AG09319 (cell line): ENCODE measurements at regions not wholly inside any gene's neighbourhood (a gene's known extent, or its start where the extent isn't known, plus 50 kb on each side); places are given as distances from the start of the nearest gene placed in this dataset.

Experiments
- DNase-seq: peaks from one replicate; pipeline ENCODE4 v3.0.0-alpha.2; 2010; ENCODE audit warnings: low read depth; ENCODE audit errors: extremely low read depth
- TF ChIP-seq, protein P1 (sequence below): IDR thresholded peaks from 2 replicates; pipeline ENCODE4 v1.5.1; 2011; ENCODE audit warnings: low read depth, mild to moderate bottlenecking, inconsistent platforms, low read length, moderate library complexity

DNA sequence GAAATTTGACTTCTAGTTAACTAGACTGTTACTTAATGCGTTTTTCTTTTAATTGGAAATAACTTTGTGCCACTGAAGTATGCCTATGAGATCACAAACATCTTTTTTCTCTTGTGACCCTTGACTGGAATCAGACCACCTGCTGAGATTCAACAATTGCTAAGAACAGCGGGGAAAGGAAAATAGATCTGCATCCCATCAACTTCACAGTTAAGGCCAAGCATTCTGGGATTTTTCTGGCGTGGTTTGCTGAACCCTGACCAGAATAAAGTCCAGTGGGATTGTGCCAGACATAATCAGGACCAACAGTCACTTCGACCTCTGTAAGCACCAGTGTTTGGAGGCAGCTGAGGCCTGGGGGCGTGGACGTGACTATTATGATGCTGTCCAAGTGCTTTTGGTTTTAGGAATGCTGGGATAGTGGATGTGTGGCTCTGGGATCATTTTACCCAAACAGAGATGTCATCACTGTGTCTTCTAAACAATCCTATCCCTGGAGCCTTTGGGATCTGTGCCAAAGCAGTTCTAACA is 373.3 kb upstream of the PRKCQ start:
- TF ChIP-seq, protein P1, sequence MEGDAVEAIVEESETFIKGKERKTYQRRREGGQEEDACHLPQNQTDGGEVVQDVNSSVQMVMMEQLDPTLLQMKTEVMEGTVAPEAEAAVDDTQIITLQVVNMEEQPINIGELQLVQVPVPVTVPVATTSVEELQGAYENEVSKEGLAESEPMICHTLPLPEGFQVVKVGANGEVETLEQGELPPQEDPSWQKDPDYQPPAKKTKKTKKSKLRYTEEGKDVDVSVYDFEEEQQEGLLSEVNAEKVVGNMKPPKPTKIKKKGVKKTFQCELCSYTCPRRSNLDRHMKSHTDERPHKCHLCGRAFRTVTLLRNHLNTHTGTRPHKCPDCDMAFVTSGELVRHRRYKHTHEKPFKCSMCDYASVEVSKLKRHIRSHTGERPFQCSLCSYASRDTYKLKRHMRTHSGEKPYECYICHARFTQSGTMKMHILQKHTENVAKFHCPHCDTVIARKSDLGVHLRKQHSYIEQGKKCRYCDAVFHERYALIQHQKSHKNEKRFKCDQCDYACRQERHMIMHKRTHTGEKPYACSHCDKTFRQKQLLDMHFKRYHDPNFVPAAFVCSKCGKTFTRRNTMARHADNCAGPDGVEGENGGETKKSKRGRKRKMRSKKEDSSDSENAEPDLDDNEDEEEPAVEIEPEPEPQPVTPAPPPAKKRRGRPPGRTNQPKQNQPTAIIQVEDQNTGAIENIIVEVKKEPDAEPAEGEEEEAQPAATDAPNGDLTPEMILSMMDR = no peak
- no peak for DNase-seq

DNA sequence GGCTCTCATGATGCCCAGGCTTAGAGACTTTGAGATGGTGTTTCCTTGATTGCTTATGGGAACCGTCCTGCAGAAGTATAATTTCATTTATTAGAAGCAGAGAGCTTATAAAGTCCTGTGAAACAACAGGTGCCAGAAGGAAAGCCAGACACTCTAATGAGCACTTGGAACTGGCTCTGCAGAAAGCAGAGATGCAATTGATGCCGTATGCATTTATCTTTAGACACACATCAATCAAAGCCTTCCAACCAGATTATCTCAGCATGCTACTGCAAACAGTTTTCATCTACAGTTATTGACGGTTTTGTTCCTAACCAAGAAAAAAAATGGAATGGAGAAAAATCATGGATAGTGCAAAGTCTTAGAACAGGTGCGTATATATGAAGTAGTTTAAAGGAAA is 371.7 kb upstream of the PRKCQ start:
- DNase-seq = no peak
- TF ChIP-seq, protein P1 = no peak

DNA sequence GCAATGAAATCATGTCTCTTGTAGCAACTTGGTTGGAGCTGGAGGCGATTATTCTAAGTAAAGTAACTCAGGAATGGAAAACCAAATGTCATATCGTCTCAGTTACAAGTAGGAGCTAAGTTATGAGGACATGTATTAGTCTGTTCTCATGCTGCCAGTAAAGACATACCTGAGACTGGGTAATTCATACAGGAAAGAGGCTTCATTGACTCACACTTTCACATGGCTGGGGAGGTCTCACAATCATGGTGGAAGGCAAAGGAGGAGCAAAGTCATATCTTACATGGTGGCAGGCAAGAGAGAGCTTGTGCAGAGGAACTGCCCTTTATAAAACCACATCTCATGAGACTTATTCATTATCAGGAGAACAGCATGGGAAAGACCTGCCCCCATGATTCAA is 370.1 kb upstream of the PRKCQ start:
- DNase-seq = no peak
- TF ChIP-seq, protein P1 = no peak

DNA sequence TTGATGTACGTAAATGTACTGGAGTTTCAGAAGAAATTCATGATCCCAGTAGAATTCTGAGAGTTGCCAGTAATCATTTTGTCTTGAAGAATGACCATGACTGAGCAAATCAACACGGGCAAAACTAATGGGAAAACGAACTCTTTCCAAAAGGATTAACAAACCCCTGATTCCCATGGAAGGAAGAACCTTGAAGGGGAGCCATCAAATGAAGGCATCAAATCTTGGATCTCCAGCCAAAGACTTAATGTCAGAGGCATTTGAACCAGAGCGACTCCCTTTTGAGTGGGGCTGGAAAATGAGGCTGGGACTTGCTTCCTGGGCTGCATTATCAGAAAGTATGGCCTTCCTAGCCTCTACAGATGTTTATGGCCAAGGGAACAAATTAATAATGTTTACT is 364.4 kb upstream of the PRKCQ start:
- DNase-seq = no peak
- TF ChIP-seq, protein P1 = no peak

DNA sequence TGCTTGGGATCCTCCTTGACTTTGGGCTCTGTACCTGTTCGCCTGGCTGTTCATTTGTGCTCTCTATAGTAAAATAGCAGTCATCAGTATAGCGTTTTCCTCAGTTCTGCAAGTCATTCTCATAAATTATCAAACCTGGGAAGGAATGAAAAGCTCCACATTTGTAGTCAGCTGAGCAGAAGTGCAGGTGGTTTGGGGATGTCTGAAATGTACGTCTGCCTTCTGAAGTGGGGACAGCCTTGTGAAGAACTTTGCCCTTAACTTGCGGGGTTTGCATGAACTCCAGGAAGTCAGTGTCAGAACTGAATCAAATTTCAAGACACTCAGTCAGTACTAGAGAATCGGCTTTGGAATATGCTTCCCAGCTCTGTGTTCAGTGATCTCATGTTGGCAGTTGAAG is 358.3 kb upstream of the PRKCQ start:
- DNase-seq = no peak

DNA sequence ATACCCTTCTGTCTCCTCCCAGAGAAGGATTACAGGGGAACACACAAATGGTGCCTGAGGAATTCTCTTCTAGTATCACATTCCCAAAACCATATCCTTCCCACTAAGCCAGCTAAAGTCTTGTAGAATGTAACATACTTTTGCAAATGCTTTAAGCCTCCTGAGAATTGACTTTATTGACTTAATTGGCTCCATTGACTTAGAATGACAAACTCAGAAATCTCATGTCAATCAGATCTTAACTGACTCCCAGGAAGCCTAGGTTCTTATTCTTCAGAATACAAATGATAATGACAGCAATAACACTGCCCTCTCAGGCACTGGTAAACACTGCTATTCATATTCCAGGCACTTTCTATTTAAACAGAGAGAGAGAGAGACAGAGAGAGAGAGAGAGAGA is 356.9 kb upstream of the PRKCQ start:
- TF ChIP-seq, protein P1 = no peak

More for the DNA sequence above, 358.3 kb upstream of the PRKCQ start:
- TF ChIP-seq, protein P1 = no peak

DNA sequence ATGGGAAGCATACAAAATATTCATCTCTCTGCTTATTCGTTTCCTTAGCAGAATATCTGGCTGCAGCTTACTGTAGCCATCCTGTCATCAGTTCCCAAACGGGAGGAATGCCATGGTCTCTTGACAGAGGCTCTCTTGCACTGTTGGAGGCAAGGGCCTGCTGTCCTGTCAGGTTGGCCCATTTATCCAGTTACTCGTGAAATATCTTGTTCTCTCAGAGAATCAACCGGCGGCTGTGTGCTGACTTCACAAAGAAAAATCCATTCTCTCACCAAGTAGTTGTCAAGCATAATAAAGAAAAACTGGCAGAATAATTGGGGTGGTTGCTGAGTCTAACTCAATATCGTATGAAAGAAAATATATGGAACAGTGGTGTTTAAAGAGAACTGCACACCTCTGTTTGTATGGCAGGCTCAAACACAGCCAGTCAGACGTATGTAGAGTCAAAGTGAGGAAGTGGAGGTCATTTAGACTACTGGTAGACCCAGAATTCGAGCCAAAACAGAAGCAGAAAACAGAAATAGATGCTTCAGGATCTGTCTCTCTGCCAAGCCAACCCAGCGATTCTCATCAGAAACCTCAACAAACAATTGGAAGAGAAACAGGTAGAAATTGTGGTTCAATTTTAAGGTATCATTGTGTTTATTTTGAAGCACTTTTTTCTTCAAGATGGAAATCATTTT is 349.2 kb upstream of the PRKCQ start:
- TF ChIP-seq, protein P1 = no peak
- no peak for DNase-seq

More for the DNA sequence above, 356.9 kb upstream of the PRKCQ start:
- DNase-seq = no peak
